ENCODE measurements at regions not wholly inside any gene's neighbourhood (a gene's known extent, or its start where the extent isn't known, plus 50 kb on each side); places are given as distances from the start of the nearest gene placed in this dataset.

DNA sequence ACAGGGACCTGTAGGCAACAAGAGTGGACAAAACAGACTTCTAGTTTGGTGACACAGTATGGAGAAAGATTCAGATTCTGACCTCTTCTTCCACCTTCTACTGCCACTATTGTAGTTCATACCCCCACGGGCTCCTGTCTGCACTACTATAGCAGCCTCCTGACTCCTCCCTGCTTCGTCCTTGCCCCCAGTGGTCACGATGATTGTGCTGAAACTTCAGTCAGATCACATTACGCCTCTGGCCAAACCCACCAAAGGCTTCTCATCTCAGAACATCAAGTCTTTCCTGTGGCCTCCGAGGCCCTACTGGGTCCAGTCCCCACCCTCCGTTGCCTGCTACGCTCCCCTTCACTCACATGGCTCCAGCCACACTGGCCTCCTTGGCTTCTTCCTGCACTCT is 147.6 kb downstream of the CYP26B1 start:
- Histone ChIP-seq H3K36me3 (no peaks in the 10 kb centered on the region), H3K9me3 (no peaks in the 10 kb centered on the region), H3K27ac (no peak overlapping the region), H3K4me1 (no peaks in the 10 kb centered on the region), H3K27me3 (no peaks in the 10 kb centered on the region), H3K4me3 (no peak overlapping the region)
- no peak for DNase-seq
- TF ChIP-seq EP300 (IDR thresholded peaks at IDR 0.05) (no peak), POLR2AphosphoS5 (IDR thresholded peaks at IDR 0.05) (no peak), POLR2A (IDR thresholded peaks at IDR 0.05) (no peak), CTCF (IDR thresholded peaks at IDR 0.05) (no peak)
- no peak for ATAC-seq (ENCODE audit: low FRiP score in 2 of 2)
- 70 to 73% methylated on average over 7 of the region's 7 CpGs for WGBS, 2 donors

- TF ChIP-seq CTCF (IDR thresholded peaks at IDR 0.05) (no peak), EP300 (IDR thresholded peaks at IDR 0.05) (no peak), POLR2AphosphoS5 (IDR thresholded peaks at IDR 0.05) (no peak), POLR2A (IDR thresholded peaks at IDR 0.05) (no peak)
- no peak overlapping the region for H3K27ac ChIP-seq
- WGBS, 2 donors: 77 to 84% methylated on average over 5 of the region's 5 CpGs
Measured at GRCh38 chr2:71999580-71999979, 148.1 kb downstream of the CYP26B1 start.

DNA sequence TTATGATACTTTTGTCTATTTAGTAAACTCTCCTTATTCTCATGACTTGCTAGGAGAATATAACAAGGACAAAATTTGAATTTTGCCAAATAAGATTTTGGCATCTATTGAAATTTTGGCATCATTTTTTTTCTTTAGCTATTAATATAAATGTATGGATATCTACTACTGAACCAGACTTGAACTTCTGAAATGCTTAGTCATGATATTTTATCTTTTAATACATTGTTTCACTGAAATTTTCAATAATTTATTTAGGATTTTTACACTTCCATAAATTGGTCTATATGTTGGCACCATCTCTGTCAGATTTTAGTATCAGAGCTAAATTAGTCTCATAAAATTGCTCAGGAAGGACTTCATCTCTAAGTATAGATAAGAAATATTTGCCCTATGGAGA is 149.8 kb downstream of the CYP26B1 start:
- ATAC-seq (ENCODE audit: low FRiP score in 2 of 2): no peak
- Histone ChIP-seq H3K4me1 (no peaks in the 10 kb centered on the region), H3K4me3 (no peak overlapping the region), H3K27ac (no peak overlapping the region), H3K27me3 (no peaks in the 10 kb centered on the region), H3K36me3 (no peaks in the 10 kb centered on the region), H3K9me3 (no peaks in the 10 kb centered on the region)
- no peak for DNase-seq
- TF ChIP-seq POLR2AphosphoS5 (IDR thresholded peaks at IDR 0.05) (no peak), CTCF (IDR thresholded peaks at IDR 0.05) (no peak)

More at GRCh38 chr2:71999580-71999979, 148.1 kb downstream of the CYP26B1 start:
- Histone ChIP-seq H3K36me3 (no peaks in the 10 kb centered on the region), H3K4me1 (no peaks in the 10 kb centered on the region), H3K9me3 (no peaks in the 10 kb centered on the region), H3K27me3 (no peaks in the 10 kb centered on the region), H3K4me3 (no peak overlapping the region)
- no peak for DNase-seq
- ATAC-seq (ENCODE audit: low FRiP score in 2 of 2): no peak

DNA sequence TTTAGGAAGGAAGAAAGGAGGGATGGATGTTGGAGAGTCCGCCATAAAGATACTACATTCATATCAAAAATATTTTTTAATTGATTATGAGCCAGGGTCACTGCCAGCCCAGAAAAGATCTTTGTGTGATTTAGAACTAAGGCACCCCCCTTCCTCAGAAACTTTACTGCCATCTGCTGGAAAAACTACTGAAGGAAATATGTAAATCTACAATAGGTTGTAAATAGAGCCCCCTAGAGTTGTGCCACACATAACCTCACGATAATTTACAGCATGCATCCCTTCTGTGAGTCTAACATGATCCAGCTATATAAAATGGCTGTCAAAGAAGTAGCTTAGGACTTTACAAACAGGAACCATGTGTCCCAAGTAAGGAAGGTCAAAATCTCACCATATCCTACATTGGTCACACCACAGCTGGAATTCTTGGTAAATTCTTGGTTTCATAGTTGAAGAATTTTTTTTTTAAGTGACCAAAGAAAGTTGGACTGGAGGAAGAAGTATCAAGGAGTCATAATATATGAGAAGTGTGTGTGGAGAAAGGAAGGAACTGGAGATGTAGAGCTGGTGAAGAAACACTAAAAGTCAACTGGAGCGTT is 152.5 kb downstream of the CYP26B1 start:
- Histone ChIP-seq H3K4me3 (no peak overlapping the region), H3K27me3 (no peaks in the 10 kb centered on the region), H3K4me1 (no peaks in the 10 kb centered on the region), H3K27ac (no peak overlapping the region), H3K36me3 (no peaks in the 10 kb centered on the region), H3K9me3 (no peaks in the 10 kb centered on the region)
- TF ChIP-seq POLR2AphosphoS5 (IDR thresholded peaks at IDR 0.05) (no peak), CTCF (IDR thresholded peaks at IDR 0.05) (peak in 1 of 6 experiments; percentile 17), POLR2A (IDR thresholded peaks at IDR 0.05) (no peak)
- 77 to 83% methylated on average over 3 of the region's 3 CpGs for WGBS, 2 donors
- DNase-seq: no peak
- ATAC-seq (ENCODE audit: low FRiP score in 2 of 2): no peak

- no peaks in the 10 kb centered on the region for H3K36me3 ChIP-seq
- no peak overlapping the region for H3K27ac ChIP-seq
- H3K9me3 ChIP-seq: no peaks in the 10 kb centered on the region
- 71 to 76% methylated on average over 2 of the region's 2 CpGs for WGBS, 2 donors
- TF ChIP-seq POLR2A (IDR thresholded peaks at IDR 0.05): no peak
- TF ChIP-seq POLR2AphosphoS5 (IDR thresholded peaks at IDR 0.05): no peak
- TF ChIP-seq EP300 (IDR thresholded peaks at IDR 0.05): no peak
- no peak for TF ChIP-seq CTCF (IDR thresholded peaks at IDR 0.05)
- ATAC-seq (ENCODE audit: low FRiP score in 2 of 2) (no peak), DNase-seq (no peak)
- H3K4me1 ChIP-seq: no peaks in the 10 kb centered on the region
- no peaks in the 10 kb centered on the region for H3K27me3 ChIP-seq
- H3K4me3 ChIP-seq: no peak overlapping the region
Measured at GRCh38 chr2:71992036-71992435, 155.6 kb downstream of the CYP26B1 start.
